Heart left ventricle (tissue), 13 donors: ENCODE measurements at regions not wholly inside any gene's neighbourhood (a gene's known extent, or its start where the extent isn't known, plus 50 kb on each side); places are given as distances from the start of the nearest gene placed in this dataset.

Source experiments
- POLR2A ChIP-seq, 2 donors: fragments of 450-650 bp; IDR thresholded peaks; one replicate each; pipeline ENCODE4 v1.6.1; 2017; ENCODE audit warnings: antibody characterized with exemption in 2 of 2, mild to moderate bottlenecking in 2 of 2, moderate library complexity in 2 of 2
- TF ChIP-seq, protein P1 (sequence below), 12 donors: fragments of 200-600 bp; sonication (generic) in 4 of 12; IDR thresholded peaks; one replicate each; pipeline versions ENCODE4 v1.5.0 to v1.8.0; 2018 to 2022; ENCODE audit warnings: antibody characterized with exemption in 12 of 12, mild to moderate bottlenecking in 5 of 12
- donor health status: ischemic (EF 13 %, LVEDD 7.1; RV severe dilation, severe dysfunction).
- donor health status: DM: no; HTN: yes; CAD: no.
- donor health status: DM: no; HTN: no; CAD: no.
- donor health status: ischemic (EF 25% LVEDD 6.9; RV normal size, moderate dysfunction).
- donor health status: ischemic (EF 25% LVEDD 5.7; RV mildly dilated, moderate dysfunction).
- donor health status: ischemic (EF 35%, LVEDD 5.7; RV mildly dilated, moderate dysfunction).
- donor health status: nonischemic (EF 11% LVEDD 7.7; RV severe dilation, severe dysfunction).
- donor health status: DM: yes; HTN: yes; CAD: no.
- donor health status: PGD.
- donor health status: ischemic (EF 29% LVEDD 5.4; RV normal size, mild dysfunction).
- donor health status: nonischemic (EF 23%, LVEDD 6.1; RV moderate dilation, normal function).

DNA sequence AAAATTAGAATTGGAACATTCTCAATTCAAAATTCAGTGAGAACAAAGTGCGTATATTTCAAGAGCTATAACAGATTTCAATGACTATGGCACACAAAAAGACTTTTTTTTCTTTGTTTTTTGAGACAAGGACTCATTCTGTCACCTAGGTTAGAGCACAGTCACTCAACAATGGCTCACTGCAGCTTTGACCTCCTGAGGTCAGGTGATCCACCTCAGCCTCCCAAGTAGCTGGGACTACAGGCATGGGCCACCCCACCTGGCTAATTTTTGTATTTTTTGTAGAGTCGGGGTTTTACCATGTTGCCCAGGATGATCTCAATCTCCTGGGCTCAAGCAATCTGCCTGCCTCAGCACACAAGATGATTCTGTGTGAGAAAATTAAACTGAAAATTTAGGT lies 51.5 kb downstream of the PIK3C2A start:
- no peak for TF ChIP-seq POLR2A (IDR thresholded peaks at IDR 0.05)
- TF ChIP-seq, protein P1, sequence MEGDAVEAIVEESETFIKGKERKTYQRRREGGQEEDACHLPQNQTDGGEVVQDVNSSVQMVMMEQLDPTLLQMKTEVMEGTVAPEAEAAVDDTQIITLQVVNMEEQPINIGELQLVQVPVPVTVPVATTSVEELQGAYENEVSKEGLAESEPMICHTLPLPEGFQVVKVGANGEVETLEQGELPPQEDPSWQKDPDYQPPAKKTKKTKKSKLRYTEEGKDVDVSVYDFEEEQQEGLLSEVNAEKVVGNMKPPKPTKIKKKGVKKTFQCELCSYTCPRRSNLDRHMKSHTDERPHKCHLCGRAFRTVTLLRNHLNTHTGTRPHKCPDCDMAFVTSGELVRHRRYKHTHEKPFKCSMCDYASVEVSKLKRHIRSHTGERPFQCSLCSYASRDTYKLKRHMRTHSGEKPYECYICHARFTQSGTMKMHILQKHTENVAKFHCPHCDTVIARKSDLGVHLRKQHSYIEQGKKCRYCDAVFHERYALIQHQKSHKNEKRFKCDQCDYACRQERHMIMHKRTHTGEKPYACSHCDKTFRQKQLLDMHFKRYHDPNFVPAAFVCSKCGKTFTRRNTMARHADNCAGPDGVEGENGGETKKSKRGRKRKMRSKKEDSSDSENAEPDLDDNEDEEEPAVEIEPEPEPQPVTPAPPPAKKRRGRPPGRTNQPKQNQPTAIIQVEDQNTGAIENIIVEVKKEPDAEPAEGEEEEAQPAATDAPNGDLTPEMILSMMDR (IDR thresholded peaks at IDR 0.05): no peak
